HG03175 (cell line): ENCODE measurements at regions not wholly inside any gene's neighbourhood (a gene's known extent, or its start where the extent isn't known, plus 50 kb on each side); places are given as distances from the start of the nearest gene placed in this dataset.

Experiments used
- ATAC-seq: cut with Tn5 transposase; IDR thresholded peaks from one replicate; pipeline ENCODE4 v1.9.1; 2021; ENCODE audit warnings: mild to moderate bottlenecking, moderate library complexity; ENCODE audit not compliant: unreplicated experiment

DNA sequence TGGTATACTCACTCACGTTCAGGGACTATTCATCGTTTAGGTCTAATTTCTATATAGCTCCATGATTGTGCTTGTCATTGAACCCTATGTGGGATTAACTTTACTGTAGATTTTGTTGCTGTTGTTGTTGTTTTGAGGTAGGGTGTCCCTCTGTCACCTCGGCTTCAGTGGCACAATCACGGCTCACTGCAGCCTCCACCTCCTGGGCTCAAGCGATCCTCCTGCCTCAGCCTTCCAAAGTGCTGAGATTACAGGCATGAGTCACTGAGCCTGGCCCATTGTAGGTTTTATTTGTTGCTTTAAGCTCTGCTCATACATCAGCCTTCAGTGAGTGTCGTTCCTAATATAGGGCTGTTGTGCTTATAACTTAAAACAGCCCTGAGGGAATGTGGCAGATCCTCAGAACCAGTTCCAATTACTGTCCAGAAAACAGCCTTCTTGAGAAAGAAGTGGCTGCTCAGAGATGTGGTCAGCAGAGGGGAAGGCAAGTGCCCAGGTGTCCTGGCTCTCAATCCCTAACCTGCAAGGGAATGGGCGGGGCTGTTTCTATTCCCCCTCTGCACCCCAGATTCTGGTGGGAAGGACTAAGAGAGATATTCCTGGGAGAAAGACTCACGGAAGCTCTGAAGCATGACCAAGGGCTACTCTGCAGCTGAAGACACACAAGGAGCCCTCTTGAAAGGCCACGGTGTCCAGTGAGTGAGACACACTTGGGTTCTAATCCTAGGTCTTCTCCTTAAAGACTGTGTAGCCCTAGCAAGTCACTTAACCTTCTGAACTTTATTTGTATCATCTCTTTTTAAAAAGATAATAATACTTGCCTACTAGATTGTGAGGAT, 79.6 kb upstream of the LCLAT1 start:
- ATAC-seq: no peak

DNA sequence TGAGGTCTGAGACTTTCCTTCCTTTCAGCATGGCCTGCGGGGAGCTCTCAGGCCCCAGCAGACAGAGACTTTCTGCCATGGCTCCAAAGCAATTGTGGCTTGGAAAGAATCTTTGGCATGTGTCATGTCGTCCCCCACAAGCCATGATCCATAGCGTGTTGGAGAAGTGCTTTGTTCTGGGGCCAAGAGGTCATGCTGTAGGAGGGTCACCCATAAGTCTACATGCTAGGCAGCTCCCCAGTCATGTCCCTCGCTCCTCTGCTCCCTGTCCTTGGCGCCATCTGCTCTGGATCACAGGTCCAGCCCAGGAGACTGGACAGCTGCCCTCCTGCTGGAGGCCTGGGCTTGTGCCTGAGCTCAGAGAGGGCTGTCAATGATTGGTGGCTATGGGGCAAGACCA, 78.8 kb upstream of the LCLAT1 start:
- ATAC-seq: no peak

DNA sequence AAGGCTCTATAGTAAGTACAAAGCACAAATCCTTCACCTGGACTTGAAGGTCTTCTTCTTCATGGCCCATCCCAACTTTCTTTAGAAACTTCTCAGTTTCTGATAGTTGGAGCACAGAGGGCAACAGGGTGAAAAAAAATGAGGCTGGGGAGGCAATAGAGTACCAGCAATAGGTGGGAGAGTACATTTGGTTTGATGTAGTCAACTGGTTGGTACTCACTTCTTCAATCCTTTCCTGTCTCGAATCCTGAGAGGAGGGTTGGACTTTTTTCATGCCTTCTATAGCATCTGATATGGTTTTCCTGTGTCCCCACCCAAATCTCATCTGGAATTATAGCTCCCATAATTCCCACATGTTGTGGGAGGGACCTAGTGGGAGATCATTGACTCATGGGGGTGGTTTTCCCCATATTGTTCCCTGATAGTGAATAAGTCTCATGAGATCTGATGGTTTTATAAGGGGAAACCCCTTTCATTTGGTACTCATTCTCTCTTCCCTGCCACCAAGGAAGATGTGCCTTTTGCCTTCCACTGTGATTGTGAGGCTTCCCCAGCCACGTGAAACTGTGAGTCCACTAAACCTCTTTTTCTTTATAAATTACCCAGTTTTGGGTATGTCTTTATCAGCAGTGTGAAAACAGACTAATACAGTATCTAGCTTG, 75.9 kb upstream of the LCLAT1 start:
- ATAC-seq: no peak

DNA sequence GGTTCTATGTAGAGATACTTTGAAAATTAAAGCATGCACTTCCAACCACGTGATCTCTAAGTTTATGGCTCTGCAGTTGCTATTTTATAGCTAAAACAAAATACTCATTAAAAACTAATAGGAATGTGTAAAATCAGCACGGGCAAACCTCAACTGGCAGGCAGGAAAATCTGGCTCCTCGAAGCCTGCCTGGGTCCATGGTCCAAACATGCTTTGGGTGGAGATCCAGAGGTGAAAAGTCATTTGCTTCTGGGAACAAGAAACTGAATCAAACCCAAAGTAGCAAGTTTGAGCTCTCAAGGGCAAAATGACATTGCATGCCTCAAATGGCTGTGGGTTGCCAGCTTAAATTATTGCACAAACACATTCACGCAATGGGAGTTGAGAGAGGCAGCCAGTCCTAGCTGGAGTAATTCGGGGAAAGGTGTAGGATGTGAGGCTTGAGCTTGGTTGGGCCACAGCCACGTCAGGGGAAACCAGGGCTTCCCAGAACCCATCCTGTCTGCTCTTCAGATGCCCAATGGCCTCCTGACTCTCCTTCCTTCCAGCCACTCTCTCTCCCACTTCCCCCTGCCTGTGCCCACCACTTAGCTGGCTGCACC, 75.2 kb upstream of the LCLAT1 start:
- no peak for ATAC-seq

DNA sequence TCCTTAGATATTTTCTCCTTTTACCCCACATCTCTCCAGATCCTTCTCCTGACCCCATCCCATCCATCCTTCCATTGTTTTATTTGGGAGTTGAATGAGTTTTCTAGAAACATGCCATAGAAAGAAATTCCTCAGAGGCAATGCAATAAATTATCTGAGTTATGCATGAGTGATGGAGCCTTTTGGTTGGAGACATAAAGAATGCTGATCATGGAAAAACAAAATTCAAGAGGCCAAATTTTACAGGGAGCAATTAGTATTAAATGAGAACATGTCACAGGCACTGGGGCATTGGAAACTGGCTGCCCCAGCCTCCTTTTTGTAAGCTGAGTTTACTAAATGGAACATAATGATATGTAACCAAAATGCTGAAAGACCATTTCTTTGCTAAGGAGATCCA, 74.2 kb upstream of the LCLAT1 start:
- ATAC-seq: no peak

DNA sequence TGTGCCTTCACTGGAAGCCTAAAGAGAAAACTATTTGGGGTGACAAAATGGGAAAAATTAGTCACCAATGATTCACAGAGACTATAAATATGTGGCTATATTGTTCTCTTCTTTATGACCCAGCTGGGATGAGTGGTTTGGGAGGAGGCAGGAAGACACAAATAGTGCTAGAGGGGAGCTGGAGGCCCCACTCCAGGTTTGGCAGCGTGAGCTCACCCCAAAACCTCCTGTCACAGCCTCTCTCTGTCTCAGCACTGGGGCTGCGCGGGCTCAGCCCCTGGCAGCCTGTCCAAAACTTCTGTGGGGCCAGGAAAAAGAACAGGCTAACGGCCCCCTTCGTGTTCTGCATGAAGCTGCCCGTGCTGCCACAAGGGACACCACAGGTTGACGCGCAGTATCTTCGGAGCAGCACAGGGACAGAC, 73.2 kb upstream of the LCLAT1 start:
- no peak for ATAC-seq

DNA sequence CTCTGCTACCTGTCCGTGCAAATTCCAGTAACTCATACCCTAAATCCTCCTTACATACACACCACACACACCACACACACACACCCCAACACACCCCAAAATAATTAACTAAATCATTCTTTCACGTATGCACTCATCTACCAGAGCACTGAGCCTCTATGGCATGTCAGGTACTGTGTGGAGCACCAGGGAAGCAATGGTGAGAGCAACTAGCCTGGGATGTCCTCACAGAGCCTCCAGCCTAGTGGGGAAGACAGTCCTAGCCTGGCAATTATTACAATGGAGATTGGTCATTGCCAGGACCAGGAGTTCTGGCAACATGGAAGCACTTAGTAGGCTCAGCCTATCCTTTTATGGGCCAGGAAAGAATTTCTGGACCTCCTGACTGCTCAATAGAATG, 72.7 kb upstream of the LCLAT1 start:
- no peak for ATAC-seq

DNA sequence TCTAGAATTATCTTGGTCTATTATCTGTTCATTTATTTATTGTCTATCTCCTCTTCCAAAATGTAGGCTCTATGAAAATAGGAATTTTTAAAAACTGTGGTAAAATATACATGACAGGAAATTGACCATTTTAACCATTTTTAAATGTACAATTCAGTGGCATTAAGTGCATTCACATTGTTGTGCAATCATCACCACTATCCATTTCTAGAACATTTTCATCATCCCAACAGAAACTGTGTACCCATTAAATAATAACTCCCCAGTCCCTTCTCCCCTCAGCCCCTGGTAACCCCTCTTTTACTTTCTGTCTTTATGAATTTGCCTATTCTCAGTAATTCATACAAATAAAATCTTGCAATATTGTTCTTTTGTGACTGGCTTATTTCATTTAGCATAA, 71.1 kb upstream of the LCLAT1 start:
- no peak for ATAC-seq

DNA sequence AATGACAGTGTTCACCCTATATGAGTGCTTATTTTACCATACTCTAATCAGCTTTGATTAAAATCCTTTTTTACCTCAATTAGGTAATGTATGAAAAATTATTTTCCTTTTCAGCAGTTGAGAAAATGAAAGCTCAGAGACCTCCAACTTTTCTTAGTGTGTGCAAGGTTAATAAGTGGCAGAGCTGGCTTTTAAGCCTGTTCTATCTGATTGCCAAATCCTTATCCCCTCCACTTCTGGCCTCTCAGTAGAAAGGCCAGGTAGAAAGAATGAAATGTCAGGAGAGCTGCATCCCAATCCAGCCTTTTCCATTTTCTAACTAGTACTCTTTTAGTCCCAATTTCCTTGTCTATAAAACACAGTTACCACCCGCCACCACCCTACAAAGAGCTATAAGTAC, 67.6 kb upstream of the LCLAT1 start:
- no peak for ATAC-seq

DNA sequence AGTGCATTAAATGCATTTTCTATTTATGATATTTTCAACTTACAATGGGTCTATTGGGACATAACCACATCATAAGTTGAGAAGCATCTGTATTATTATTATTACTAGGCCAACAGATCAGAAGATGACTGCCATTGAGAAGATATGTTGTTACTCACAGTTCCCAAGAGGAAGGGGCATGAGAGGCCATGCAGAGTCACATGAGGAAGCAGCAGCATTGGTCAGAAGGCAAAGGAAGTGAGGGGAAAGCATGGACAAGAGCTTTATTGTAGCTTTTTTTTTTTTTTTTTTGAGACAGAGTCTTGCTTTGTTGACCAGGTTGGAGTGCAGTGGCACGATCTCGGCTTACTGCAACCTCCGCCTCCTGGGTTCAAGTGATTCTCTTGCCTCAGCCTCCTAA, 66.2 kb upstream of the LCLAT1 start:
- no peak for ATAC-seq

DNA sequence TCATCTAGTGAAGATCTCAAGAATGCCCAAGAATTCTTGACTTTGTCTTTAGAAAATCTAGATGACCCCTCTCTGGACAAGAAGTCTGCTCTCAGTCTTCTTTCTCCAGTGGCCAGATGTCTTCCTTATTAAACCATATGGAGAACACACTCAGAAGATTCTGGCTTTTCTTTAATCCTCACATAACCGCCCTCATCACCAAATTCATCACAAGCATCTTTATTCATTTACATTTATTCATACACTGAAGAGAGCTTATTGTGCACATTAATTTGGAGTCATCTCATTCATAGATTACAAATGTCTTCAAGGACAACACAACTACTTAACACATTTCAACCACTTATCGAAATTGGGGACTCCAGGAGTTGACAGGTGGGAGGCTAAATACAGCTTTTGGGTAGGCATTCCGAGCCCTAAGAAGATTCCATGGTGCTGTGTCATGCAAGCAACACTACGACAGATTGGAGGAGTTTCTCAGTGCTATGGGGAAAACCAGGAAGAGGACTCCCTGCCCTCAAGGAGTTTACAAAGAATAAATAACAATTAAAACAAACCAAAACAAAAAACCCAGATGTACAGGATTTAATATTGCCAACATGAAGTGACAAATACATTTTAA, 64.8 kb upstream of the LCLAT1 start:
- no peak for ATAC-seq

DNA sequence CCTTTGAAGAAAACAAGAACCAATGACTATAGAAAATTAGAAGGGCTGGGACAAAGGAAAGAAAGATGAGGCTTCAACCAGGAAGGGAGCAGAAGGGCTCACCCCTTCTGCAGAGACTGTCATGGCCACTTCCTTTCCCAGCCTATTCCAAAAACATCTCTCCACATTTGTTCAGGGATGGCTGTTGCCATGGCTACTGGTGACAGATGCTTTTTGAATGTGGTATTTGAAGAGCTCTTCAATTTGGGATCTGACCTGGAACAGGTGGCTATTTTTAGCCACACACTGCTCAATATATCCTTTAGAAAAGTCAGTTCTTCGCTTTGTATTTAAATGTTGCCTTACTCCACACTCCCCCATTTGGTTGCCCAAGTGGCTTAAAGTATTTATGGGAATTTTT, 64.1 kb upstream of the LCLAT1 start:
- no peak for ATAC-seq

DNA sequence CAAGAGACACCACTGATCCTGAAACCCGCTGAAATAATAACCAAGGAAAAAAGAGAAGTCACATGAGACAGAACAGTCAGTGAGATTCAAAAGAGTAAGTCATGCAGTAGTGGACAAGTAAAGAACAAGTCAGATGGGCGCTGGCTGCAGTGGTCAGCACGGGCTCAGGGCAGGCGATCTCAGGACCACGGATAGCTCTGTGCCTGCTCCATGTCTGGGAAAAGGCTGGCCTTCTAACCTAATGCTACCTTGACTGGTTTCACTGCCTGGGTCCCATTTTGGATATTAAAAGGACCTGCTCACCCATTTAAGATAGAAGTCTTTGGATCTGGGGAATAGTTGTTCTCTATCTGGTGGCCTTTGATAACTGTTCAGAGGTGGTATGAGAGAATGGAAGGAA, 61.7 kb upstream of the LCLAT1 start:
- ATAC-seq: no peak

DNA sequence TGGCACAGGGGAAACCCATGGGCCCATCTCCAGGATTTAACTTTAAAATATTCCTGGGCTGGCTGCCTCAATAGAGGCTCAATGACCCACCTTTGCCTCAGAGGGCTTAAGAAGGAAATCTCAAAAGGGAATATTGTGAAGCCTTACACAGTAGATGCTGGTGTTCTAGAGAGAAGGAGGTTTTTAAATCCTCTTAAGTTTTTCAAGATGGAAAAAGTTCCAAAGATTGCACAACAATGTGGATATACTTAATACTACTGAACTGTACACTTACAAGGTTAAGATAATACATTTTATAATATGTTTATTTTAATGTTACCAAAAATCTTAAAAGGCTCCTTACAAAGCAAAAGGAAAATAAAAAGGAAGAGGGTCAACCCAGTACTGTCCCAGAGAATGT, 54.9 kb upstream of the LCLAT1 start:
- no peak for ATAC-seq

DNA sequence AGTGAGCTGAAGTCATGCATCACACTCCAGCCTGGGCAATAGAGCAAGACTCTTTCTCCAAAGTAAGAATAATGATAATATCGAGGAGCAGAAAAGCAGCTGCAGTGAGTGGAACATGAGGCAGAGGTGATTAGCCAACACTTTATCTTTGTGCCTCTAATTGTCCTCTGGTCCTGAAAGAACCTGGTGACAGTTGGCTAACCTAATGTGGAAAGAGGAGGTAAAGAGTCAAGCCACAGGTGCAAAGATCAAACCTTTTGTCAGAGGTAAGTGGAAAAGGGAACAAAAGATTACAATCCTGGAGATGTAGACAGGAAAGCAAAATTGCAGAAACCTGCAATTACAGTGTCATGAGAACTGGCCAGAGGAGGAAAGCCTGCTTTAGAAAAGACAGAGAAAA, 53.5 kb upstream of the LCLAT1 start:
- ATAC-seq: no peak

DNA sequence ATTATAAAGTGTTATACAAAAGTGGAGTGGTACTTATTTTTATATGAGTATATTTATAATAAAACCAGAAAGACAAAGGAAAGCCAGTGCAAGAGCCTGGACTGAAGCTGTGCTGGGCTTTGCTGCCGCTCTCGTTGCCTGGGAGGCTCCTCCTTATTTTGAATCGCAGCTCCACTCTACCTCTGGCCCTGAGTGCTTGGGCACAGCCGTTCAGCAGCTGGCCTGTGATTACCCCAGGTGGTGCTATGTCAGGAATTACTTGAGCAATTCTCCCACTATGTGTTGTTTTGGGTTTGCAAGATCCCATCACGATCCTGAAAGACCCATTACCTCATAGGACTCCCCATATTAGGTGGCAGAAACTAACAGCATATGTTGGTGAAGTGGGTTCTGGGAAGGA, 53.0 kb upstream of the LCLAT1 start:
- ATAC-seq: no peak

DNA sequence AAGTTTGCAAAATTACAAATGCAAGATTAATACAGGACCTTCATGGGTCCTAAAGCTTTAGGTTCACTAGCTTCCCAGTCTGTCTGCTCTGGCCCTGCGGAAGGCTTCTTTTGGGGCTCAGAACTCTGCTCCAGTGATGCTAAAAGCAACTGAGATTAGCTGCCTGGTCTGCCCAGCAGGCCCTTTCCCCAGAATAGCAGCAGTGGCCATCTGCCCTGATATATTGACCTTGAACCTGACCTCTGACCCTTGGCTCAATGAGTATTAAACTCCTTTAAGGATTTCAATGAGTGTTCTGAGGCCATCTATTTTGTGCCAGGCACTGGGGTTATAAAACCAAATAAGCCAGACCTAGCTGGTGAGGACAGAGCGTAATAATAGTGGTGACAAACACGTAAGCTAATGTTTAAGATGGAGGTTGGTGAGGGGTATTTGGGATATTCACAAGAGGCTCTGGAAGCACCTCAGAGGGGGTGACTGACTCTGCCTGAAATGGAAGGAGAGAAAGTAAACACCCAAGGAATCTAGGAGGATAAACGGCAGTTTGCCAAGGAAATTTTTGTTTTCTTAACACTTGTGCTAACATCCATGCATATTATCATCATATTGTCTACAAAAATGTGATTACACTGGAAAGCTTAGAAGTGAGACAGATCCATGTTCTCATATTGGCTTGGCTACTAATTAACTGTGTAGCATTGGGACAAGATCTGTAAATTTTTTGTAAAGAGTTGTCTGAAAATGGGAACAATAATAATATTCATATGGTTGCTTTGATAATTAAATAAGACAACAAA, 50.4 kb upstream of the LCLAT1 start:
- no peak for ATAC-seq
